ENCODE measurements at regions not wholly inside any gene's neighbourhood (a gene's known extent, or its start where the extent isn't known, plus 50 kb on each side); places are given as distances from the start of the nearest gene placed in this dataset.
"Not testable (repeated sequence)": the region's sequence is repeated elsewhere in the genome, so short reads cannot be mapped to it uniquely, and the experiment has no call there.

- TF ChIP-seq POLR2A (IDR thresholded peaks at IDR 0.05), result no peak
- no peak for TF ChIP-seq EP300 (IDR thresholded peaks at IDR 0.05)
- no peak for TF ChIP-seq POLR2AphosphoS5 (IDR thresholded peaks at IDR 0.05)
- TF ChIP-seq CTCF (IDR thresholded peaks at IDR 0.05), result no peak
- H3K4me1 ChIP-seq, result no peaks in the 10 kb centered on the region
- no peak overlapping the region for H3K4me3 ChIP-seq
- no peaks in the 10 kb centered on the region for H3K27me3 ChIP-seq
- DNase-seq, result no peak
- ATAC-seq (ENCODE audit: low FRiP score in 2 of 2), result no peak
- no peaks in the 10 kb centered on the region for H3K9me3 ChIP-seq
- no peak overlapping the region for H3K27ac ChIP-seq
- no peaks in the 10 kb centered on the region for H3K36me3 ChIP-seq
These were observed 686.7 kb downstream of the ISL1 start for GRCh38 chr5:52069997-52070396.

- Histone ChIP-seq H3K27me3 (no peaks in the 10 kb centered on the region), H3K36me3 (no peaks in the 10 kb centered on the region), H3K4me1 (no peaks in the 10 kb centered on the region), H3K4me3 (no peak overlapping the region), H3K27ac (no peak overlapping the region), H3K9me3 (no peaks in the 10 kb centered on the region)
- no peak for DNase-seq
- no peak for TF ChIP-seq POLR2AphosphoS5 (IDR thresholded peaks at IDR 0.05)
- no peak for TF ChIP-seq POLR2A (IDR thresholded peaks at IDR 0.05)
- no peak for TF ChIP-seq CTCF (IDR thresholded peaks at IDR 0.05)
- no peak for TF ChIP-seq EP300 (IDR thresholded peaks at IDR 0.05)
- ATAC-seq (ENCODE audit: low FRiP score in 2 of 2), result no peak
- WGBS, 2 donors, result 65 to 69% methylated on average over 5 of the region's 5 CpGs
These were observed 690.9 kb downstream of the ISL1 start for GRCh38 chr5:52073993-52074689.

DNA sequence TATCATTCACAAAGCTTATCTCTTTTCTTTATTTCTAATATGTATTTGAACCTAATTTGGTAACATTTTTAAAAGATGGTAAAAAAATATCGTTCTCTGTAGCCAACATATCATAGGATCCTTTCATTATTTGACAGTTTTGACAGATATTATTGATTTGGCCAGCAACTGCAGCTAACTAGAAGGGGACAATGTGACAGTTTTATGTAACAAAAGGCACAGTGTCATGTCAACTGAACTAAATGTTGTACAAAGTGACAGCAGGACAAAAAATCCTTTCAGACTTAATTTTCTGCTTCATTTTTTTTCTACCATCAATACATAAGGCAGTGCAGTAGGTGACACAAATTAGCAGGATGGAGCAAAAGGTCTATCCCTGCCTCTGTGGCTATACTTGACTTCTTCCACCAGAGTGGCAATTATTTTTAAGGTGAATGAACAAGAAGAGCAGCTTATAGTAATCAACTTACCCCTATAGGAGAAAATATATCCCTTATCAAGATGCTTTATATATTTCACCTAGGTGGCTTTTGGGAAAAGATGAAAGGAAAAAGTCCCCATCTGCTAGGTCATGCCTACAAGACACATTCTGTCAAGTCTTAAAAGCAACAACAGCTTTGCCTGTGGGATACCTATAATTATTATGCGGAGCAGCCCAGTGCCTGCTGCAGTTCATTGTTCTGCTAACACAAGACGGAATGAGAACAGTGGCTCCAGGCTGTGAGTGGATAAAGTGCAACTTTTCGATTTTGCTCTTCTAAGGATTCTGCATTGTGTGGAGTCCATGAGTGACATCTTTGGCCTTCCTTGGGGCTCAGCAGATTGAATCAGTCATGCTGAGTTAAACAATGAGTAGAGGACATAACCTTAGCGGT lies 694.9 kb downstream of the ISL1 start:
- WGBS, 2 donors, result 62 to 71% methylated on average over 5 of the region's 5 CpGs
- Histone ChIP-seq H3K27ac (no peak overlapping the region), H3K4me3 (no peak overlapping the region), H3K9me3 (no peaks in the 10 kb centered on the region), H3K4me1 (no peaks in the 10 kb centered on the region), H3K36me3 (no peaks in the 10 kb centered on the region), H3K27me3 (no peaks in the 10 kb centered on the region)
- DNase-seq (no peak), ATAC-seq (ENCODE audit: low FRiP score in 2 of 2) (no peak)
- TF ChIP-seq CTCF (IDR thresholded peaks at IDR 0.05) (no peak), POLR2AphosphoS5 (IDR thresholded peaks at IDR 0.05) (no peak), POLR2A (IDR thresholded peaks at IDR 0.05) (no peak), EP300 (IDR thresholded peaks at IDR 0.05) (no peak)

DNA sequence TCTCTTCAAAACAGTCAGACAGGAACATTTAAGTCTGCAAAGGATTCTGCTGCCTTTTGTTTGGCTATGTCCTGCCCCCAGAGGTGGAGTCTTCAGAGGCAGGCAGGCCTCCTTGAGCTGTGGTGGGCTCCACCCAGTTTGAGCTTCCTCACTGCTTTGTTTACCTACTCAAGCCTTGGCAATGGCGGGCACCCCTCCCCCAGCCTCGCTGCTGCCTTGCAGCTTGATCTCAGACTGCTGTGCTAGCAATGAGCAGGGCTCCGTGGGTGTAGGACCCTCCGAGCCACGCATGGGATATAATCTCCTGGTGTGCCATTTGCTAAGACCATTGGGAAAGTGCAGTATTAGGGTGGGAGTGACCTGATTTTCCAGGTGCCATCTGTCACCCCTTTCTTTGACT lies 685.4 kb upstream of the ITGA1 start:
- DNase-seq, result peak in 1 of 2 donors; percentile 37
- not testable (repeated sequence) for H3K4me1 ChIP-seq; H3K36me3 ChIP-seq; ATAC-seq (ENCODE audit: low FRiP score in 2 of 2); H3K27ac ChIP-seq; H3K4me3 ChIP-seq; H3K9me3 ChIP-seq; H3K27me3 ChIP-seq
- WGBS, 2 donors, result 84 to 91% methylated on average over 4 to 5 of the region's 5 CpGs

- H3K27ac ChIP-seq, result no peak overlapping the region
- no peaks in the 10 kb centered on the region for H3K36me3 ChIP-seq
- DNase-seq (no peak), ATAC-seq (ENCODE audit: low FRiP score in 2 of 2) (no peak)
- peaks cover 0 to 8% (median 0%) of the 10 kb centered on the region in 4 donors for H3K9me3 ChIP-seq
- no peak overlapping the region for H3K4me3 ChIP-seq
- TF ChIP-seq POLR2A (IDR thresholded peaks at IDR 0.05) (no peak), EP300 (IDR thresholded peaks at IDR 0.05) (no peak), POLR2AphosphoS5 (IDR thresholded peaks at IDR 0.05) (no peak), CTCF (IDR thresholded peaks at IDR 0.05) (no peak)
- no peaks in the 10 kb centered on the region for H3K27me3 ChIP-seq
- no peaks in the 10 kb centered on the region for H3K4me1 ChIP-seq
- WGBS, 2 donors, result 79 to 83% methylated on average over 4 of the region's 4 CpGs
These were observed 680.4 kb upstream of the ITGA1 start for GRCh38 chr5:52107210-52107905.
